Loucy (cell line): ENCODE measurements at regions not wholly inside any gene's neighbourhood (a gene's known extent, or its start where the extent isn't known, plus 50 kb on each side); places are given as distances from the start of the nearest gene placed in this dataset.

Experiments used
- EZH2phosphoT487 ChIP-seq: fragments of 200-600 bp; IDR thresholded peaks from 2 replicates; pipeline ENCODE4 v1.6.1; 2018; ENCODE audit warnings: antibody characterized with exemption, mild to moderate bottlenecking, moderate library complexity, borderline replicate concordance
- TF ChIP-seq, protein P1 (sequence below): fragments of 200-600 bp; sonication (generic); conservative IDR thresholded peaks from 2 replicates; pipeline ENCODE4 v1.5.1; 2014; ENCODE audit warnings: mild to moderate bottlenecking, antibody characterized with exemption, low read length

DNA sequence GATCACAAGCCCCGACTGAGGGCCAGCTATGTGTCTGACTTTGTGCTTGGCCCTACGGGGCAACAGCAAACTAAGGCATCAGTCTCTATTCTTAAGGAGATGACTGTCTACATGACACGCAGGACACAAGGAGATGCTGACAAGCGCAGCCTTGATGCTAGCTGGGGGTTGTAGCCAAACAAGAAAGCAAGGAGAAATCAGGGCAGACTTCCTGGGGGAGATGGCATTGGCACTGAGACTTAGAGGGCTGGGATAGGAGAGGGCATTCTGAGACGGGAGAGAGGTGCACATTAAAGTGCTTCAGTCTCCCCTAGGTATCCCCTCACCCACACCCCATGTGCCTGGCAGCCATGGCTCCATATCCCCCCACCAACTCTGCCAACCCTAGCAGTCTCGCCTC lies 210.8 kb upstream of the POU3F1 start:
- TF ChIP-seq, protein P1, sequence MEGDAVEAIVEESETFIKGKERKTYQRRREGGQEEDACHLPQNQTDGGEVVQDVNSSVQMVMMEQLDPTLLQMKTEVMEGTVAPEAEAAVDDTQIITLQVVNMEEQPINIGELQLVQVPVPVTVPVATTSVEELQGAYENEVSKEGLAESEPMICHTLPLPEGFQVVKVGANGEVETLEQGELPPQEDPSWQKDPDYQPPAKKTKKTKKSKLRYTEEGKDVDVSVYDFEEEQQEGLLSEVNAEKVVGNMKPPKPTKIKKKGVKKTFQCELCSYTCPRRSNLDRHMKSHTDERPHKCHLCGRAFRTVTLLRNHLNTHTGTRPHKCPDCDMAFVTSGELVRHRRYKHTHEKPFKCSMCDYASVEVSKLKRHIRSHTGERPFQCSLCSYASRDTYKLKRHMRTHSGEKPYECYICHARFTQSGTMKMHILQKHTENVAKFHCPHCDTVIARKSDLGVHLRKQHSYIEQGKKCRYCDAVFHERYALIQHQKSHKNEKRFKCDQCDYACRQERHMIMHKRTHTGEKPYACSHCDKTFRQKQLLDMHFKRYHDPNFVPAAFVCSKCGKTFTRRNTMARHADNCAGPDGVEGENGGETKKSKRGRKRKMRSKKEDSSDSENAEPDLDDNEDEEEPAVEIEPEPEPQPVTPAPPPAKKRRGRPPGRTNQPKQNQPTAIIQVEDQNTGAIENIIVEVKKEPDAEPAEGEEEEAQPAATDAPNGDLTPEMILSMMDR, result no peak
- TF ChIP-seq EZH2phosphoT487, result no peak
